HG03521 (cell line): ENCODE measurements at regions not wholly inside any gene's neighbourhood (a gene's known extent, or its start where the extent isn't known, plus 50 kb on each side); places are given as distances from the start of the nearest gene placed in this dataset.

Experiments
- ATAC-seq: cut with Tn5 transposase; IDR thresholded peaks from one replicate; pipeline ENCODE4 v1.9.1; 2021; ENCODE audit warnings: mild to moderate bottlenecking, moderate library complexity; ENCODE audit not compliant: unreplicated experiment

GRCh38 chr5:6177926-6178325 lies 200.4 kb downstream of the MED10 start:
- no peak for ATAC-seq

GRCh38 chr5:6176102-6176693 lies 202.1 kb downstream of the MED10 start:
- no peak for ATAC-seq

GRCh38 chr5:6175172-6175854 lies 203.0 kb downstream of the MED10 start:
- ATAC-seq: no peak

GRCh38 chr5:6169660-6170059 lies 208.7 kb downstream of the MED10 start:
- no peak for ATAC-seq

GRCh38 chr5:6166698-6167394 lies 211.5 kb downstream of the MED10 start:
- no peak for ATAC-seq

- no peak for ATAC-seq
Measured at GRCh38 chr5:6163913-6164312, 214.4 kb downstream of the MED10 start.

GRCh38 chr5:6162175-6162574 lies 216.2 kb downstream of the MED10 start:
- no peak for ATAC-seq

GRCh38 chr5:6161257-6161656 lies 217.1 kb downstream of the MED10 start:
- no peak for ATAC-seq

GRCh38 chr5:6159832-6160430 lies 218.4 kb downstream of the MED10 start:
- no peak for ATAC-seq

GRCh38 chr5:6158974-6159831 lies 219.1 kb downstream of the MED10 start:
- ATAC-seq: no peak

- no peak for ATAC-seq
Measured at GRCh38 chr5:6154216-6154615, 224.1 kb downstream of the MED10 start.

- ATAC-seq: no peak
Measured at GRCh38 chr5:6146271-6146670, 232.1 kb downstream of the MED10 start.

- ATAC-seq: no peak
Measured at GRCh38 chr5:6145616-6146237, 232.6 kb downstream of the MED10 start.

GRCh38 chr5:6143523-6143922 lies 234.8 kb downstream of the MED10 start:
- no peak for ATAC-seq

GRCh38 chr5:6142353-6142752 lies 236.0 kb downstream of the MED10 start:
- ATAC-seq: no peak

GRCh38 chr5:6140219-6140618 lies 238.1 kb downstream of the MED10 start:
- ATAC-seq: no peak

GRCh38 chr5:6135977-6136376 lies 242.4 kb downstream of the MED10 start:
- ATAC-seq: no peak

GRCh38 chr5:6134281-6134680 lies 244.1 kb downstream of the MED10 start:
- no peak for ATAC-seq

- ATAC-seq: no peak
Measured at GRCh38 chr5:6125781-6126180, 252.6 kb downstream of the MED10 start.

- ATAC-seq: no peak
Measured at GRCh38 chr5:6118691-6119090, 259.7 kb downstream of the MED10 start.
